Fibroblast of pulmonary artery (primary cell): ENCODE measurements at regions not wholly inside any gene's neighbourhood (a gene's known extent, or its start where the extent isn't known, plus 50 kb on each side); places are given as distances from the start of the nearest gene placed in this dataset.

ENCODE experiments used
- DNase-seq: peaks from one replicate; pipeline ENCODE4 v3.0.0-alpha.2; 2010; ENCODE audit warnings: low read depth
- H3K4me3 ChIP-seq: replicated peaks from 2 replicates; pipeline ENCODE4 v1.5.1; 2011; ENCODE audit warnings: low read depth, mild to moderate bottlenecking, control low read depth, low read length, moderate library complexity
- CTCF ChIP-seq: IDR thresholded peaks from 2 replicates; pipeline ENCODE4 v1.5.1; 2011; ENCODE audit warnings: mild to moderate bottlenecking, control low read depth, low read length, inconsistent platforms; ENCODE audit errors: missing control alignments

- no peak for TF ChIP-seq CTCF
- H3K4me3 ChIP-seq, result no peak overlapping the region
- DNase-seq, result no peak
Measured at GRCh38 chr5:164636456-164636855, 1131.0 kb downstream of the MAT2B start.

- no peak overlapping the region for H3K4me3 ChIP-seq
- no peak for DNase-seq
- no peak for TF ChIP-seq CTCF
Measured at GRCh38 chr5:164637931-164638521, 1132.6 kb downstream of the MAT2B start.

GRCh38 chr5:164649266-164649665 is 1143.8 kb downstream of the MAT2B start:
- no peak overlapping the region for H3K4me3 ChIP-seq
- no peak for TF ChIP-seq CTCF
- DNase-seq, result no peak

- H3K4me3 ChIP-seq, result no peak overlapping the region
- no peak for TF ChIP-seq CTCF
- DNase-seq, result no peak
Measured at GRCh38 chr5:164650427-164650826, 1145.0 kb downstream of the MAT2B start.

- H3K4me3 ChIP-seq, result no peak overlapping the region
- DNase-seq, result no peak
- TF ChIP-seq CTCF, result no peak
Measured at GRCh38 chr5:164651546-164652275, 1146.3 kb downstream of the MAT2B start.

- H3K4me3 ChIP-seq, result no peak overlapping the region
- no peak for DNase-seq
- no peak for TF ChIP-seq CTCF
Measured at GRCh38 chr5:164652276-164652660, 1146.8 kb downstream of the MAT2B start.
